Bronchial epithelial cell (primary cell): ENCODE measurements at regions not wholly inside any gene's neighbourhood (a gene's known extent, or its start where the extent isn't known, plus 50 kb on each side); places are given as distances from the start of the nearest gene placed in this dataset.
A peak's percentile ranks its signal among the peaks of the same experiment; 100 is the strongest.

Experiments used
- DNase-seq: peaks from one replicate; pipeline ENCODE4 v3.0.0-alpha.2; 2010; ENCODE audit warnings: low read depth
- FAIRE-seq: peaks from 2 replicates; lab custom pipeline; 2011; peaks lifted over from hg19 to GRCh38; lab: Jason Lieb, UNC
- H3K27me3 ChIP-seq: 2 replicates; pipeline ENCODE4 v1.5.1; 2011; ENCODE audit warnings: low read length; ENCODE audit not compliant: control insufficient read depth, insufficient read depth
- H3K36me3 ChIP-seq: 2 replicates; pipeline ENCODE4 v1.5.1; 2011; ENCODE audit warnings: low read length; ENCODE audit not compliant: control insufficient read depth, insufficient read depth
- H3K4me3 ChIP-seq: 2 replicates; pipeline ENCODE4 v1.5.1; 2011; ENCODE audit warnings: mild to moderate bottlenecking, low read depth, low read length, control low read depth
- TF ChIP-seq, protein P1 (sequence below): IDR thresholded peaks from 2 replicates; pipeline ENCODE4 v1.5.1; 2011; ENCODE audit warnings: mild to moderate bottlenecking, moderate library complexity, low read length, control low read depth, inconsistent platforms; ENCODE audit not compliant: insufficient read depth, severe bottlenecking

DNA sequence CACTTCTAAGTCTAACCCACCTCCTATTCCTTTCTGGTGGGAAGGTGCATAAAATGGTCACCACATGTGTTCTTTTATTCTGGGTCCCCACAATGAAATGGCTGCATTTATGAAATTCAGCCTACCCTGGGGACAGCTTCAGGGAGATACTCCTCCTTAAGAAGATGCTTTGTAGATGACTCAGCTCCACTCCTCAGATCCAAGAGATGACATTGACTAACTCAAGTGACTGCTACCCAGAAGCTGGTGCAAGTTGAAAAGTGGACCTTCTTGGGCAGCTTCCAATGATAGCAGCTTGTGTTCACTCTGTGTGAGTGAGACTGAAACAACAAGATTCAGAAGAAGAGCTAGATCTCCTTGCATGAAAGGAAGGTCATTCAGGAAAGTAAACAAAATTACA lies 113.4 kb downstream of the SCP2D1 start:
- DNase-seq (no peak), FAIRE-seq (no peak)
- H3K36me3 ChIP-seq, result no peaks in the 10 kb centered on the region
- no peak overlapping the region for H3K4me3 ChIP-seq
- TF ChIP-seq, protein P1, sequence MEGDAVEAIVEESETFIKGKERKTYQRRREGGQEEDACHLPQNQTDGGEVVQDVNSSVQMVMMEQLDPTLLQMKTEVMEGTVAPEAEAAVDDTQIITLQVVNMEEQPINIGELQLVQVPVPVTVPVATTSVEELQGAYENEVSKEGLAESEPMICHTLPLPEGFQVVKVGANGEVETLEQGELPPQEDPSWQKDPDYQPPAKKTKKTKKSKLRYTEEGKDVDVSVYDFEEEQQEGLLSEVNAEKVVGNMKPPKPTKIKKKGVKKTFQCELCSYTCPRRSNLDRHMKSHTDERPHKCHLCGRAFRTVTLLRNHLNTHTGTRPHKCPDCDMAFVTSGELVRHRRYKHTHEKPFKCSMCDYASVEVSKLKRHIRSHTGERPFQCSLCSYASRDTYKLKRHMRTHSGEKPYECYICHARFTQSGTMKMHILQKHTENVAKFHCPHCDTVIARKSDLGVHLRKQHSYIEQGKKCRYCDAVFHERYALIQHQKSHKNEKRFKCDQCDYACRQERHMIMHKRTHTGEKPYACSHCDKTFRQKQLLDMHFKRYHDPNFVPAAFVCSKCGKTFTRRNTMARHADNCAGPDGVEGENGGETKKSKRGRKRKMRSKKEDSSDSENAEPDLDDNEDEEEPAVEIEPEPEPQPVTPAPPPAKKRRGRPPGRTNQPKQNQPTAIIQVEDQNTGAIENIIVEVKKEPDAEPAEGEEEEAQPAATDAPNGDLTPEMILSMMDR, result no peak
- no peaks in the 10 kb centered on the region for H3K27me3 ChIP-seq

DNA sequence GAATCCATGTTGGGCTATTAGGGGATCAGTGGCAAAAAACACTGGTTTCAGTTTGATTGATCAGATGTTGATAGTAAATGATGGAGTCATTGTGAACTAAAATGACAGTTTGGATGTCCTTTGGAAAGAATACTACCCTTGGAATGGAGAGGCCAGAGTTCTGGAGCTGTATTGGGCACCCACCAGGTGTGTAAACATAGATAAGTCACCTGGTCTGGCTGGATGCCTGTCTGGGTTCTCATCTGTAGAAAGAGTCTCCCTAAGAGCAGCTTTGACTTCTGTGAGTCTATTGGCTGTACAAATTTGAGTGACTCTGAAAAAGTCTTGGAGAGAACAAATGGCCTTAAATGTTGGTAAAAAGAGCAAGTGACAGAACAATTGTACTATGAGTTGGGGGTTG lies 115.0 kb downstream of the SCP2D1 start:
- Histone ChIP-seq H3K4me3 (no peak overlapping the region), H3K36me3 (no peaks in the 10 kb centered on the region), H3K27me3 (no peaks in the 10 kb centered on the region)
- FAIRE-seq (no peak), DNase-seq (no peak)
- TF ChIP-seq, protein P1, result no peak

DNA sequence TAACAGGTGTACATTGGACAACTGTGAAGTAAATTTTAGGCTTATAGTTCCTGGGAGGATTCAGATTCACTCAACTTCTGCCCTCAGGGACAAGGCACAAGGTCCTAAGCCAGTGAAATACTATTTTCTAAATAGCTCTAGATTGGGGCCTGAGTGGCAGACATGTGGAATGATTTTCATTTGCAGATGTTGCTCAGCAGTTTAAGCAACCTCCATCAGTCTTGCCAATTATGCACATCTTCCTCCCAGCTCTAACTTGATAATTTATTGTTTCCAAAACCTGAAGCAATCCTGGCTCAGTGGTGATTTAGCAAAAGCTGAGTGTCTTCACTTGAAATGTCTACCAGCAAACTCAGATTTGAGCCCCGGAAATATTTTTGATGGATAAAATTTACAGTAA lies 116.2 kb downstream of the SCP2D1 start:
- FAIRE-seq, result no peak
- H3K36me3 ChIP-seq, result no peaks in the 10 kb centered on the region
- H3K4me3 ChIP-seq, result no peak overlapping the region
- no peak for DNase-seq
- H3K27me3 ChIP-seq, result no peaks in the 10 kb centered on the region
- TF ChIP-seq, protein P1, result no peak

DNA sequence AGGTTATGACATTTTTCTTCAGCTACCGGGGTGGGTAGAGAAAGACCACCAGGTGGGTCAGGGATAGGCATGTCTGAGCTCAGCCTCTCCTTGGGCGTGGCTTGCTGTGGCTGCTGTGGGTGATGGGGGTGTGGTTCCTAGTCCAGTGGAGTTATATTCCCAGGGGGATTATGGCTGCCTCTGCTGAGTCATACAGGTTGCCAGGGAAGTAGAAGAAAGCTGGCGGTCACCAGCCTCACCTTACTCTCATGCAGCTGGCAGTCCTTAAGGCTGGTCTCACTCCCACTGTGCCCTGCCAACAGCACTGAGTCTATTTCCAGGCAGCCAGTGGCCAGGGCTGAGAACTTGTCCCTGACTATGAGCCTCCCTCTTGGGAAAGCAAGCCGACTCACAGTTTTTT lies 130.0 kb downstream of the SCP2D1 start:
- no peak for DNase-seq
- Histone ChIP-seq H3K4me3 (no peak overlapping the region), H3K27me3 (no peaks in the 10 kb centered on the region), H3K36me3 (no peaks in the 10 kb centered on the region)
- TF ChIP-seq, protein P1, result no peak
- peak; percentile 47 for FAIRE-seq

DNA sequence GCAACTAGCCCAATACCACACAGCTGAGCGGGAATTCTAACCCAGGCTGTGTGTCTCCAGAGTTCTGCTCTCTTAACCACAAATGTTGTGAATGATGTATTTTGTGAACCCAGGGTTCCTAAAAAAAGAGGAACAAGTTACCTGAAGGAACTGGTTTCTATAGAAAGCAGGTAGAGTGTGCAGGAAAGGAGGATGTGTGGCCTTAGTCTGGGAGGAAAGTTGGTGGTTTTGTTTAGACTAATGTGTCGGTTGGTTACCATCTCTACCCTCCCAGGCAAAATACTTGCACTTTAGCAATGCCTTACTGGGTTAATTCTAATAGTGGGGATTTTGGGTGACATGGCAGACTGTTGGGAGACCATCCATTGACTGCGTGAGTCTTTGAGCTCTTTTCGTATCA lies 143.3 kb downstream of the SCP2D1 start:
- DNase-seq (no peak), FAIRE-seq (no peak)
- H3K36me3 ChIP-seq, result no peaks in the 10 kb centered on the region
- H3K4me3 ChIP-seq, result no peak overlapping the region
- no peaks in the 10 kb centered on the region for H3K27me3 ChIP-seq
- TF ChIP-seq, protein P1, result no peak

DNA sequence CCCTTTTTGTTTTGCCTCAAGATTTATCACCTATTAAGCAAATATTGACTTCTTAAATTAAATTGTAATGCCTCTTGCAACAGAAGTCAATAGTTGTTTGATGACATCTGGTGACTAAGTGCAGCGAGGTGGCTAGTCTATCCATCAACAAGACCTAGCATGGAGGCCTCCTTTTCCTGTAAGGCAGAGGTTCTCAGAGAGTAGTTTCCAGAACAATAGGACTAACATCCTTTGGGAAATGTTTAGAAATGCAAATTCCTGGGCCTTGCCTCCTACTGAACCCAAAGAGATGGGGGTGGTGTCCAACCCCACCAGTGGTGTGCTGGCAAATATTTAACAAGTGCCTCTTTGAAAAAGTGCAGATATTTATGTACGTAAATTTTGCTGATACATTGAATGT lies 143.7 kb downstream of the SCP2D1 start:
- DNase-seq, result no peak
- Histone ChIP-seq H3K27me3 (no peaks in the 10 kb centered on the region), H3K4me3 (no peak overlapping the region), H3K36me3 (no peaks in the 10 kb centered on the region)
- TF ChIP-seq, protein P1, result no peak
- FAIRE-seq, result peak; percentile 28
